ENCODE measurements at regions not wholly inside any gene's neighbourhood (a gene's known extent, or its start where the extent isn't known, plus 50 kb on each side); places are given as distances from the start of the nearest gene placed in this dataset.

DNA sequence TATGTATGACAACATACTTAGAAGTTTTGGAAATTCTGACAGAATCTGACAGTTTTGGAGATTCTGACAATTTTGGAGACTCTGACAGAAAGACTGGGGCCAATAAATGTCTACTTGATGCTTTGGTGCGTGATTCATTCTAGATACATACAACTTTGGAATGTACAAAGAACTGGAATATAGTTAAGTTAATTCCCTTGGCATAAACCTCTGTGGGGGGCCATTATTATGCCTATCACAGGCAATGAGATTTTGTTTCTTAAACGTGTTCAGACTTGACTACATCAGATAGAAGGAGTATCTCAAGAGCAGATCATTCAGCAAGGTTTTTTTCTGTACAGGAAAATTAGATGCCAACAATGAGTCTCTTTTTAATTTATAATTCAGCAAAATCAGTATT, 617.6 kb upstream of the ZNF717 start:
- DNase-seq (ENCODE audit: low read depth) = no peak
- TF ChIP-seq, protein P1, sequence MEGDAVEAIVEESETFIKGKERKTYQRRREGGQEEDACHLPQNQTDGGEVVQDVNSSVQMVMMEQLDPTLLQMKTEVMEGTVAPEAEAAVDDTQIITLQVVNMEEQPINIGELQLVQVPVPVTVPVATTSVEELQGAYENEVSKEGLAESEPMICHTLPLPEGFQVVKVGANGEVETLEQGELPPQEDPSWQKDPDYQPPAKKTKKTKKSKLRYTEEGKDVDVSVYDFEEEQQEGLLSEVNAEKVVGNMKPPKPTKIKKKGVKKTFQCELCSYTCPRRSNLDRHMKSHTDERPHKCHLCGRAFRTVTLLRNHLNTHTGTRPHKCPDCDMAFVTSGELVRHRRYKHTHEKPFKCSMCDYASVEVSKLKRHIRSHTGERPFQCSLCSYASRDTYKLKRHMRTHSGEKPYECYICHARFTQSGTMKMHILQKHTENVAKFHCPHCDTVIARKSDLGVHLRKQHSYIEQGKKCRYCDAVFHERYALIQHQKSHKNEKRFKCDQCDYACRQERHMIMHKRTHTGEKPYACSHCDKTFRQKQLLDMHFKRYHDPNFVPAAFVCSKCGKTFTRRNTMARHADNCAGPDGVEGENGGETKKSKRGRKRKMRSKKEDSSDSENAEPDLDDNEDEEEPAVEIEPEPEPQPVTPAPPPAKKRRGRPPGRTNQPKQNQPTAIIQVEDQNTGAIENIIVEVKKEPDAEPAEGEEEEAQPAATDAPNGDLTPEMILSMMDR (IDR thresholded peaks at IDR 0.05; ENCODE audit: insufficient read depth, low read length) = no peak
- H3K4me3 ChIP-seq (ENCODE audit: low read depth, low read length) = no peak overlapping the region

GRCh38 chr3:76403556-76403955, 618.2 kb upstream of the ZNF717 start:
- TF ChIP-seq, protein P1 (IDR thresholded peaks at IDR 0.05; ENCODE audit: insufficient read depth, low read length) = no peak
- DNase-seq (ENCODE audit: low read depth) = no peak
- no peak overlapping the region for H3K4me3 ChIP-seq (ENCODE audit: low read depth, low read length)

- DNase-seq (ENCODE audit: low read depth) = no peak
- no peak overlapping the region for H3K4me3 ChIP-seq (ENCODE audit: low read depth, low read length)
- TF ChIP-seq, protein P1 (IDR thresholded peaks at IDR 0.05; ENCODE audit: insufficient read depth, low read length) = no peak
Observed at GRCh38 chr3:76405196-76405595, 619.8 kb upstream of the ZNF717 start.

DNA sequence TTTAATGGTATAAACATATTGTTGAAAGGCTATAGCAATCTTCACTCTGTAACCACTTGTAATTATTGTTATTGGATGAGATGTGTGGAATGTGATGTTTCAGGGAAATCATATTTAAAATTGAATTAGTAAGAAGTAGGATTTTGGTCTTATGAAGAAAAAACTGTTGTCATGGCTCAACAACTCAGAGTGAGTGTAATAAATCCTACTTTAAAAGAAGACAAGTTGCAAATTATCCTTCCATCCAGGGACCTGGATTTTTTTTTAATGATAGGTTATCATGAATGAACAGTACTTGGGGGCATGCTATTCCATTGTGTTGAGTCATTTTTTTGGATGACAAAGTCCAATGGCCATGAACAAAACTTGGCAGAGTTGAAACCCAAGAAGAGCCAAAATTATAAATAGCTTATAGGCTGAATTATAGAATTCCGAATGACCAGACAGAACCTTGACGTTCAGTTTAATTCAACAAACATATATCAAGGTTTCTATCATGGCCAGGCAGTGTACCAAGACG, 625.5 kb upstream of the ZNF717 start:
- H3K4me3 ChIP-seq (ENCODE audit: low read depth, low read length) = no peak overlapping the region
- TF ChIP-seq, protein P1 (IDR thresholded peaks at IDR 0.05; ENCODE audit: insufficient read depth, low read length) = no peak
- DNase-seq (ENCODE audit: low read depth) = no peak

DNA sequence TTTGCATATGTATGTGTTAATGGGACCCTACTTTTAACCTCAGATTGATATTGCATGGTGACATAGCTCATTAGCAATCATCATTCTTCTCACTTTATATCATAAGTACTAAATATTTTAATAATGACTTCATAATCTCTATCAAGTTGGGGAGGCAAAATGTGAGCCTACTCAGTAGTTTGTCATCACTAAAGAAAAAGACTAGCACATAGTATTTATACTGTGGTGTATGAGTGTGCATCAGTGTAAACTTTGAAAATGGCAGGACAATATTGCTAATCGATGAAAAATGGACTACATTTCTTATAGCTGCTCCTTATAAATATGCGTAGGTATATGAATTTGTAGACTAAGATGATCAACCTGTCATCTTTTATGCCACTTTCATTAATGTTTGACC, 624.5 kb upstream of the ROBO2 start:
- TF ChIP-seq, protein P1 (IDR thresholded peaks at IDR 0.05; ENCODE audit: insufficient read depth, low read length) = no peak
- no peak for DNase-seq (ENCODE audit: low read depth)
- H3K4me3 ChIP-seq (ENCODE audit: low read depth, low read length) = no peak overlapping the region

DNA sequence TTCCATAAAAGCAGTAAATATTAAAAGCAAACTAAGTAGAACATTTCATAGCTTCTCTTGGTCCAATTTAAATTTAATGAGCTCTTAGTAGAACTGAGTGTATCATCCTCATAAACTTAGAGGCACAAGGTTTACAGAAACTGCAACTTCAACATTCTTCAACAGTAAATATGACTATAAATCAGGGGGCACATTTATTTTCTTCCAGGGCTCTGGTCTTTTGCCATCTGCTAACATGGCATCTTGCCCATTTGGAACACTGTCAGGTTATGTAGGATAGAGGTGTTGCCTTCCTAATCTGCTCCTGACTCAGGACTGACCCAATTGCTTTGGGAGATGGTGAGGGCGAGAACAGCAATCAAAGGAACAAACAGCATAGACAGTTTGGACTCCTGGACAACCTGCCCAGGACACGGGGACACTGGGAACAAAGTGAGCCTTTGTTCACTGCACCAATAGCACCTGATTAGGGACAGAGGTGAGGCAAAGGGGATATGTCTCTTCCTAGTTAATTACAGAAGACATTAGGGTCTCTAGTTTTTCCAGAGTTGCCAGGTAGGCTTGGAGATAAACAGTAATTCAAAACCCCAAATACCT, 610.2 kb upstream of the ROBO2 start:
- H3K4me3 ChIP-seq (ENCODE audit: low read depth, low read length) = no peak overlapping the region
- TF ChIP-seq, protein P1 (IDR thresholded peaks at IDR 0.05; ENCODE audit: insufficient read depth, low read length) = no peak
- DNase-seq (ENCODE audit: low read depth) = no peak

DNA sequence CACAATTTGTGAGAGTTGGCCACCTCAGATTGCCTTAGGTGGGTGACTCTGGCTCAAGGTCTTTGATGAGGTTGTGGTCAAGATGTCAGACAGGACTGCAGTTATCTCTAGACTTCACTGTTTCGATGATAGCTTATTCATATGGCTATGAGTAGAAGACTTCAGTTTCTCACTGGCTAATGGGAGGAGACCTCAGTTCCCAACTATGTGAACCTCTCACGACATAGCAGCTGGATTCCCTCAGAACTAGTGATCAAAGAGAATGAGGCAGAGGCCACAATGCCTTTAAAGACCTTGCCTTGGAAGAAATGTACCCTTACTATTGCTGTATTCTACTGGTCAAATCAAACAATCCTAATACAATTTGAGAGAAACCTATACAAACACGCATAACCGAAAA, 607.5 kb upstream of the ROBO2 start:
- no peak overlapping the region for H3K4me3 ChIP-seq (ENCODE audit: low read depth, low read length)
- TF ChIP-seq, protein P1 (IDR thresholded peaks at IDR 0.05; ENCODE audit: insufficient read depth, low read length) = no peak
- no peak for DNase-seq (ENCODE audit: low read depth)

All from fibroblast of the aortic adventitia (primary cell).